Epithelial cell of proximal tubule (primary cell): ENCODE measurements at regions not wholly inside any gene's neighbourhood (a gene's known extent, or its start where the extent isn't known, plus 50 kb on each side); places are given as distances from the start of the nearest gene placed in this dataset.

Experiments used
- DNase-seq: peaks from one replicate; pipeline ENCODE4 v3.0.0-alpha.2; 2011; ENCODE audit warnings: low read depth
- H3K4me3 ChIP-seq: 2 replicates; pipeline ENCODE4 v1.5.1; 2011; ENCODE audit warnings: low read depth, mild to moderate bottlenecking, low read length
- TF ChIP-seq, protein P1 (sequence below): conservative IDR thresholded peaks from 2 replicates; pipeline ENCODE4 v1.5.1; 2012; ENCODE audit warnings: low read depth, mild to moderate bottlenecking, low read length

DNA sequence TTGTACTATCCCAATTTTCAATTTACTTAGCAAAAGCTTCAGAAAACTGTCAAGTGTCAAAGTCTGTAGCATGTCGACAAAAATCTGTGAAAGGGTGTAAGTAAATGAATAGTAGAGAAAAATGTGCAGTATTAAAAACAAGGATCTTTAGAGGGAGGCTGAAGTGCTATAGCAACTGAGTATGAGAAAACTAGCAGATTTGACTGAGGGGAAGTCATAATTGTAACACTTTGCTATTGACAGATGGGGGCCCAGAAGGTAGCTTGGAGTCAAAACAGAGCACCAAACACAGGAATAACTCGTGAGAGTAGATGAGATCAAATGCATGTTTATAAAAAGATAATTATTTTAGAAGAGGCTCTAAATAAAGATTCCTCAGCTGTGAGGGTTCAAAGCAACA lies 657.7 kb downstream of the TMEM182 start:
- no peak for DNase-seq
- H3K4me3 ChIP-seq: no peak overlapping the region
- TF ChIP-seq, protein P1, sequence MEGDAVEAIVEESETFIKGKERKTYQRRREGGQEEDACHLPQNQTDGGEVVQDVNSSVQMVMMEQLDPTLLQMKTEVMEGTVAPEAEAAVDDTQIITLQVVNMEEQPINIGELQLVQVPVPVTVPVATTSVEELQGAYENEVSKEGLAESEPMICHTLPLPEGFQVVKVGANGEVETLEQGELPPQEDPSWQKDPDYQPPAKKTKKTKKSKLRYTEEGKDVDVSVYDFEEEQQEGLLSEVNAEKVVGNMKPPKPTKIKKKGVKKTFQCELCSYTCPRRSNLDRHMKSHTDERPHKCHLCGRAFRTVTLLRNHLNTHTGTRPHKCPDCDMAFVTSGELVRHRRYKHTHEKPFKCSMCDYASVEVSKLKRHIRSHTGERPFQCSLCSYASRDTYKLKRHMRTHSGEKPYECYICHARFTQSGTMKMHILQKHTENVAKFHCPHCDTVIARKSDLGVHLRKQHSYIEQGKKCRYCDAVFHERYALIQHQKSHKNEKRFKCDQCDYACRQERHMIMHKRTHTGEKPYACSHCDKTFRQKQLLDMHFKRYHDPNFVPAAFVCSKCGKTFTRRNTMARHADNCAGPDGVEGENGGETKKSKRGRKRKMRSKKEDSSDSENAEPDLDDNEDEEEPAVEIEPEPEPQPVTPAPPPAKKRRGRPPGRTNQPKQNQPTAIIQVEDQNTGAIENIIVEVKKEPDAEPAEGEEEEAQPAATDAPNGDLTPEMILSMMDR: no peak

DNA sequence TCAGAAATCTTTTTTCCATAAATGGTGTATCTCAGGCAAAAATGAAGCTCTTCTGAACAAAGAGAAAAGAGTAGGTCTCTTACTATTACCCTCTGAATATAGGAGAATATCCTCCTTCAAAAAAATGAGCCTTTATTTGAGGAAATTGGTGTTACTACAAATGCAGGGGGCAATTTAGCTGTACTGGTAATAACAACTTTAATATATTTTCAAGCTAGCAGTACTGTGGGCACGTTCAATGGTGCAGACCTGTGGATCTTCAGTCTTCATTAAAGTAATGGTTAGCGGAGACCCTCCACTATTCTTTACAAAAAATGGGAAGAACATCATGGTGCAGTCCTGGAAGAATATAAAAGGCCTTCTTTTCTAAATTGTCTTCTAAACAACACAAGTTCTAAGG lies 661.3 kb downstream of the TMEM182 start:
- no peak overlapping the region for H3K4me3 ChIP-seq
- TF ChIP-seq, protein P1: no peak
- no peak for DNase-seq

DNA sequence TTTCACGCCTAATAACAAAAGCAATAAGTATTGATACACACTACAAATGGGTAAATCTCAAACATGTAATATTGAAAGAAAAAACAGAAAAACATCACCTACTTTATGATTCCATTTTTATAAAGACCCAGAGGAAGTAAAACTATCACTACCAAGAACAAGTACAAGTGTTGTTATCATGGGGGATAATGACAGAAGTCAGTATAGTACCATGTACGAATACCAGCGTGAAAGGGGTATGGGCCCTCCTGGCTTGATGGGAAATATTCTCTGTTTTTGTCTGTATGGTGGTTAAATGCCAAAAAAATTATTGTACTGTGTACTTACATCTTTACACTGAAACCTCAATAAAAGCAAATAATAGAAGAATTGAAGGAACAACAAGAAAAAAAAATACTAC lies 665.7 kb downstream of the TMEM182 start:
- no peak for DNase-seq
- TF ChIP-seq, protein P1: no peak
- H3K4me3 ChIP-seq: no peak overlapping the region

DNA sequence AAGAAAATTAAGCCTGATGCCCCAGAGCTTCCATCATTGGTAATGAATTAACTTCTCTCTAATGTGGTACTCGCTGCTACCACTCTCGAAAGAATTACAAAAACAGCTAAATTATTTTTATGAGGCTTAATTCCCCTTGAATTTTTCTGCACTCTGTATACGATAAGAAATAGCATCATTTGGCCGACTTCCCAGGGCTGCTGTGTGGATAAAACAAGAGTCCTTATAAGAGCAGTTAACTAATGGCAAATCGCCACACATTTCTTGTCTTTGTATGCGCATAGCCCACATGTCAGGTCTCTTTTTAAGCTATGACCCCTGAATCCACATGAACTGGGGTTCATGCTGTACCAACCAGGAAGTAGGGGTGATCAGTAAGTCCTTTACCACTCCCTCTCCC lies 668.4 kb downstream of the TMEM182 start:
- no peak for DNase-seq
- H3K4me3 ChIP-seq: no peak overlapping the region
- TF ChIP-seq, protein P1: no peak

DNA sequence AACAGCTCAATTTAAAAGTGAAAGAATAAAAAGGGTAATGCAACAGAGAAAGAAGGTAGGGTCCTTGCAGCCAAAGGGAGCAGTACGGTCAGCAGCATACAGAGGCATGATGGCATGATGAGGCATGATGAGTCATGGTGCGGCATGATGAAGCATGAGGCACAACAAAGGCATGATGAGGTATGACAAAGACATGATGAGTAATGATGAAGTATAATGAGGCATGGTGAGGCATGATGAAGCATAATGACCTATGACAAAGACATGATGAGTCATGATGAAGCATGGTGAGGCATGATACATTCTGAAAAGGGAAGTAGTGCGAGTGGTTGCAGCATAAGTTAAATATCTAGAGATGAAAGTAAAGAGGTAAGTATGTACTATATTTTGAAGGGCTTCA lies 673.2 kb downstream of the TMEM182 start:
- H3K4me3 ChIP-seq: no peak overlapping the region
- peak; percentile 23 for DNase-seq
- TF ChIP-seq, protein P1: no peak

DNA sequence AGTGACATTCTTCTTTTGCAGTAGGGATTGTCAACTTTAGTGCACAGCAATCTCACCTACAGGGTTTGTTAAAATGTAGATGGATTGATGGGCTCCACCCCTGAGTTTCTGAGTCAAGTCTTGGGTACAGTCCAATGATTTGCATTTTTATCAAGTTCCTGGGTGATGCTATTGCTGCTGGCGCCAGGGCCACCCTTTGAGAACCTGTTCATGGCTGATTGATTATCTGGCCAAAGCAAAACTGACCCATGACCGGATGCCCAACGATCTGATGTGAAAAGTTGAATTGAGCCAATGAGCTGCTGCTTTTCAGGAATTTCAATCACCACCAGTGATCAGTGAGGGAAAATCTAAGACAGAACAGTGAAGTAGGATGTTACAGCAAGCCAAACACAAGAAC lies 675.3 kb downstream of the TMEM182 start:
- peak; percentile 61 for DNase-seq
- no peak overlapping the region for H3K4me3 ChIP-seq
- TF ChIP-seq, protein P1: no peak

DNA sequence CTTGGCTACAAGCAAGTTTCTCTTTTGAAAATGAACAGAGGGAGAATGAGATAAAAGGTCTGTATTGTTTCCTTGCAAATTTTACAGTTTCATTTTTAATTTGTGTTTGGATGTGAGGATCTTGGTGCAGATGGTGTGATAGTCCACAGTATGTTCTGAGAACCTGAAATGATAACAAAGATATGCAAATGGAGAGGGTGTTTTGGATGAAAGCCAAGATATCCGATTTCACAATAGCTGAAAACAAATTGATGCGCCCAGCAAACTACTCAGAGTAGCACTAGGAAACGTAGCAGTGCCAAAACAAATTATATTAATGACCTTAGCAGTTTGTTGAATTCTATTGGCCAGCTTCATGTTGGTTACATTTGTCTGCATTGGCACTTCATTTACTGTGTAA lies 683.5 kb downstream of the TMEM182 start:
- TF ChIP-seq, protein P1: no peak
- no peak for DNase-seq
- no peak overlapping the region for H3K4me3 ChIP-seq
